Right lobe of liver (tissue), 6 donors: ENCODE measurements at regions not wholly inside any gene's neighbourhood (a gene's known extent, or its start where the extent isn't known, plus 50 kb on each side); places are given as distances from the start of the nearest gene placed in this dataset.

Experiments used
- ATAC-seq, 4 donors: fragments of 200-7000 bp; cut with Tn5 transposase; one replicate each; pipeline ENCODE4 v1.9.1; 2020; ENCODE audit warnings: mild to moderate bottlenecking in 4 of 4, moderate library complexity in 4 of 4
- DNase-seq, 3 donors: peaks; one replicate each; pipeline ENCODE4 v3.0.0-alpha.2; 2020
- H3K27ac ChIP-seq, 3 donors: fragments of 200-600 bp; one replicate each; pipeline ENCODE4 v1.8.0; 2022
- H3K27me3 ChIP-seq, 2 donors: fragments of 200-600 bp; one replicate each; pipeline ENCODE4 v1.8.0; 2022
- H3K36me3 ChIP-seq, 4 donors: fragments of 200-600 bp; sonication (generic) in 1 of 4; one replicate each; pipeline versions ENCODE4 v1.5.1 to v1.8.0; 2017 to 2022; ENCODE audit warnings: control low read depth in 1 of 4
- H3K4me1 ChIP-seq, 4 donors: fragments of 200-600 bp; sonication (generic) in 1 of 4; one replicate each; pipeline versions ENCODE4 v1.5.1 to v1.8.0; 2017 to 2022; ENCODE audit warnings: control low read depth in 1 of 4
- H3K4me3 ChIP-seq, 3 donors: fragments of 200-600 bp; one replicate each; pipeline ENCODE4 v1.8.0; 2022
- H3K9me3 ChIP-seq, 4 donors: fragments of 200-600 bp; sonication (generic) in 1 of 4; one replicate each; pipeline versions ENCODE4 v1.5.1 to v1.8.0; 2017 to 2022; ENCODE audit warnings: control low read depth in 1 of 4
- CTCF ChIP-seq, 4 donors: fragments of 200-600 bp in 3 of 4; fragments of 450-650 bp in 1 of 4; IDR thresholded peaks; one replicate each; pipeline versions ENCODE4 v1.5.1 to v1.8.0; 2016 to 2022; ENCODE audit warnings: antibody characterized with exemption in 4 of 4, mild to moderate bottlenecking in 2 of 4
- POLR2A ChIP-seq: fragments of 450-650 bp; IDR thresholded peaks from one replicate; pipeline ENCODE4 v1.6.1; 2017; ENCODE audit warnings: antibody characterized with exemption, mild to moderate bottlenecking
- WGBS: methylation state at CpG from one replicate; pipeline ENCODE4 v1.1.6; 2018; ENCODE audit warnings: low coverage, low lambda C conversion rate; ENCODE audit not compliant: insufficient coverage; ENCODE audit errors: missing lambda C conversion rate; 5-methylcytosine and 5-hydroxymethylcytosine counted together
- intact Hi-C, 2 donors: fragments of 100-400 bp; cut with DNase I; formaldehyde crosslinking; loops; one replicate each; pipeline versions ENCODE4 v1.11.2 to v1.14.1; 2022
- donor health status: DM: no; HTN: yes; CAD: no.
- donor health status: DM: no; HTN: no; CAD: no.
- donor health status: DM: no; HTN: no; CAD: no.
- donor health status: DM: no; HTN: yes; CAD: no.
- donor health status: DM: no; HTN: yes; CAD: no.

- TF ChIP-seq CTCF (IDR thresholded peaks at IDR 0.05) (no peak), POLR2A (no peak)
- peak in 2 of 4 donors; percentile 18 to 50 for ATAC-seq
- 83% methylated on average over 4 of the region's 5 CpGs for WGBS
- no peaks in the 10 kb centered on the region for H3K4me1 ChIP-seq
- intact Hi-C loops = no loop called here
- no peaks in the 10 kb centered on the region for H3K36me3 ChIP-seq
- H3K4me3 ChIP-seq = no peak overlapping the region
- DNase-seq = no peak
- no peak overlapping the region for H3K27ac ChIP-seq
- H3K9me3 ChIP-seq = no peaks in the 10 kb centered on the region
- H3K27me3 ChIP-seq = no peaks in the 10 kb centered on the region
These were observed 319.1 kb downstream of the KIF4B start for GRCh38 chr5:155332618-155333017.

- Histone ChIP-seq H3K27ac (no peak overlapping the region), H3K9me3 (no peaks in the 10 kb centered on the region), H3K4me1 (peaks cover 0 to 8% (median 0%) of the 10 kb centered on the region in 4 donors), H3K4me3 (no peak overlapping the region), H3K36me3 (no peaks in the 10 kb centered on the region), H3K27me3 (no peaks in the 10 kb centered on the region)
- DNase-seq = no peak
- no peak for TF ChIP-seq CTCF (IDR thresholded peaks at IDR 0.05)
- TF ChIP-seq POLR2A = no peak
- 29% methylated on average over 2 of the region's 2 CpGs for WGBS
- peak; percentile 68 to 95 (median 77) for ATAC-seq
- intact Hi-C loops = no loop called here
These were observed 329.4 kb downstream of the KIF4B start for GRCh38 chr5:155342956-155343355.

GRCh38 chr5:155343468-155343867, 329.9 kb downstream of the KIF4B start:
- Histone ChIP-seq H3K4me3 (no peak overlapping the region), H3K9me3 (no peaks in the 10 kb centered on the region), H3K27me3 (no peaks in the 10 kb centered on the region), H3K4me1 (peaks cover 0 to 8% (median 0%) of the 10 kb centered on the region in 4 donors), H3K27ac (no peak overlapping the region), H3K36me3 (no peaks in the 10 kb centered on the region)
- ATAC-seq (peak in 2 of 4 donors; percentile 45 to 50), DNase-seq (no peak)
- no peak for TF ChIP-seq CTCF (IDR thresholded peaks at IDR 0.05)
- no peak for TF ChIP-seq POLR2A
- intact Hi-C loops = no loop called here
- 79% methylated on average over 1 of the region's 1 CpG for WGBS

- no peak overlapping the region for H3K4me3 ChIP-seq
- H3K9me3 ChIP-seq = no peaks in the 10 kb centered on the region
- TF ChIP-seq POLR2A (no peak), CTCF (IDR thresholded peaks at IDR 0.05) (no peak)
- DNase-seq (no peak), ATAC-seq (no peak)
- H3K4me1 ChIP-seq = no peaks in the 10 kb centered on the region
- no peak overlapping the region for H3K27ac ChIP-seq
- no peaks in the 10 kb centered on the region for H3K27me3 ChIP-seq
- intact Hi-C loops = no loop called here
- H3K36me3 ChIP-seq = no peaks in the 10 kb centered on the region
These were observed 339.7 kb downstream of the KIF4B start for GRCh38 chr5:155353231-155353630.

GRCh38 chr5:155366096-155366495, 352.5 kb downstream of the KIF4B start:
- ATAC-seq = no peak
- H3K4me1 ChIP-seq = no peaks in the 10 kb centered on the region
- H3K36me3 ChIP-seq = no peaks in the 10 kb centered on the region

More at GRCh38 chr5:155366096-155366495, 352.5 kb downstream of the KIF4B start:
- WGBS = 67% methylated on average over 4 of the region's 4 CpGs
- no peak for DNase-seq
- intact Hi-C loops = no loop called here
- Histone ChIP-seq H3K4me3 (no peak overlapping the region), H3K27me3 (no peaks in the 10 kb centered on the region), H3K27ac (no peak overlapping the region), H3K9me3 (no peaks in the 10 kb centered on the region)
- no peak for TF ChIP-seq POLR2A
- no peak for TF ChIP-seq CTCF (IDR thresholded peaks at IDR 0.05)
